ENCODE measurements at regions not wholly inside any gene's neighbourhood (a gene's known extent, or its start where the extent isn't known, plus 50 kb on each side); places are given as distances from the start of the nearest gene placed in this dataset.

GRCh38 chr1:84090447-84091245 lies 53.4 kb upstream of the PRKACB start:
- H3K9me2 ChIP-seq (replicated peaks; ENCODE audit: insufficient read depth, low read length) = no peaks in the 10 kb centered on the region
- H3K9me3 ChIP-seq (ENCODE audit: low read length) = no peaks in the 10 kb centered on the region
- H3K4me3 ChIP-seq (ENCODE audit: low read length) = no peak overlapping the region
- no peak overlapping the region for H3K27ac ChIP-seq (ENCODE audit: low read length)
- H3K36me3 ChIP-seq (ENCODE audit: insufficient read depth, low read length) = no peaks in the 10 kb centered on the region
- DNase-seq = no peak
- no peaks in the 10 kb centered on the region for H3K79me2 ChIP-seq (ENCODE audit: low read length)
- H4K20me1 ChIP-seq (ENCODE audit: insufficient read depth, low read depth, low read length) = peaks cover 8% of the 10 kb centered on the region; the same call in 1 of the 2 replicates
- H3K27me3 ChIP-seq (ENCODE audit: low read length) = no peaks in the 10 kb centered on the region
- H3K4me1 ChIP-seq (ENCODE audit: low read length) = no peaks in the 10 kb centered on the region
- H3K4me2 ChIP-seq (ENCODE audit: low read depth, low read length, poor library complexity, severe bottlenecking) = no peak overlapping the region
- H3K9ac ChIP-seq (ENCODE audit: low read length) = no peak overlapping the region
- H2AFZ ChIP-seq (ENCODE audit: low read length) = no peak overlapping the region

GRCh38 chr1:84089867-84090266 lies 54.2 kb upstream of the PRKACB start:
- Histone ChIP-seq H3K9me2 (replicated peaks; ENCODE audit: insufficient read depth, low read length) (no peaks in the 10 kb centered on the region), H4K20me1 (ENCODE audit: insufficient read depth, low read depth, low read length) (peaks cover 8% of the 10 kb centered on the region; the same call in 1 of the 2 replicates), H3K4me3 (ENCODE audit: low read length) (no peak overlapping the region), H3K79me2 (ENCODE audit: low read length) (no peaks in the 10 kb centered on the region), H2AFZ (ENCODE audit: low read length) (no peak overlapping the region), H3K9ac (ENCODE audit: low read length) (no peak overlapping the region), H3K27ac (ENCODE audit: low read length) (no peak overlapping the region), H3K27me3 (ENCODE audit: low read length) (no peaks in the 10 kb centered on the region), H3K36me3 (ENCODE audit: insufficient read depth, low read length) (no peaks in the 10 kb centered on the region), H3K4me2 (ENCODE audit: low read depth, low read length, poor library complexity, severe bottlenecking) (no peak overlapping the region), H3K4me1 (ENCODE audit: low read length) (no peaks in the 10 kb centered on the region), H3K9me3 (ENCODE audit: low read length) (no peaks in the 10 kb centered on the region)
- no peak for DNase-seq

- Histone ChIP-seq H3K79me2 (ENCODE audit: low read length) (no peaks in the 10 kb centered on the region), H3K9ac (ENCODE audit: low read length) (no peak overlapping the region), H3K27me3 (ENCODE audit: low read length) (no peaks in the 10 kb centered on the region), H3K4me1 (ENCODE audit: low read length) (no peaks in the 10 kb centered on the region), H3K4me2 (ENCODE audit: low read depth, low read length, poor library complexity, severe bottlenecking) (no peak overlapping the region), H3K9me2 (replicated peaks; ENCODE audit: insufficient read depth, low read length) (no peaks in the 10 kb centered on the region), H3K36me3 (ENCODE audit: insufficient read depth, low read length) (no peaks in the 10 kb centered on the region), H3K4me3 (ENCODE audit: low read length) (no peak overlapping the region), H3K9me3 (ENCODE audit: low read length) (no peaks in the 10 kb centered on the region), H2AFZ (ENCODE audit: low read length) (no peak overlapping the region), H3K27ac (ENCODE audit: low read length) (no peak overlapping the region), H4K20me1 (ENCODE audit: insufficient read depth, low read depth, low read length) (peaks cover 8% of the 10 kb centered on the region; the same call in 1 of the 2 replicates)
- DNase-seq = no peak
These were observed 54.6 kb upstream of the PRKACB start for GRCh38 chr1:84089465-84089864.

DNA sequence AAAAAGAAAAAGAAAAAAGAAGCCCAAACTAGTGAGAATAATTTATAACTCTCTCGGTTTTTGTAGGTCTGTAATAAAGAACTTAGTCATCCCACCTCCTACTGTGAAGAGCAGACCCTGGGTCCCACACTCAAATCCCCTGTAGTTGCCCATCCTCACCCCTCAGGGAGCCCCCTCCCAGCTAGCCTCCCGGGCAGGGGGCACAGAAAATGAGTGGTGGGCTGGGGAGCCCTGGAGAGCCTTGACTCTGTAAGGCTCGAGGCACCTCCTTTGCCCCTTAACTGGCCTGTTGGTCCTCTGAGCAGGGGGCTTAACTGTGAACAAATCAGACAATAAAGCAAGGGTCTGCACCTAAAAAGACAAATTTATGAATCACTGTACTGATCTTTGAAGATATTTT lies 57.5 kb upstream of the PRKACB start:
- H3K4me1 ChIP-seq (ENCODE audit: low read length) = no peaks in the 10 kb centered on the region
- DNase-seq = no peak
- H3K27me3 ChIP-seq (ENCODE audit: low read length) = no peaks in the 10 kb centered on the region
- no peaks in the 10 kb centered on the region for H3K9me3 ChIP-seq (ENCODE audit: low read length)
- H3K9ac ChIP-seq (ENCODE audit: low read length) = no peak overlapping the region
- H3K4me2 ChIP-seq (ENCODE audit: low read depth, low read length, poor library complexity, severe bottlenecking) = no peak overlapping the region
- no peak overlapping the region for H3K4me3 ChIP-seq (ENCODE audit: low read length)
- peaks cover 9% of the 10 kb centered on the region for H4K20me1 ChIP-seq (ENCODE audit: insufficient read depth, low read depth, low read length)
- H3K79me2 ChIP-seq (ENCODE audit: low read length) = no peaks in the 10 kb centered on the region
- H3K9me2 ChIP-seq (replicated peaks; ENCODE audit: insufficient read depth, low read length) = no peaks in the 10 kb centered on the region
- H3K36me3 ChIP-seq (ENCODE audit: insufficient read depth, low read length) = no peaks in the 10 kb centered on the region
- H3K27ac ChIP-seq (ENCODE audit: low read length) = no peak overlapping the region
- no peak overlapping the region for H2AFZ ChIP-seq (ENCODE audit: low read length)

GRCh38 chr1:84086189-84086588 lies 57.9 kb upstream of the PRKACB start:
- H4K20me1 ChIP-seq (ENCODE audit: insufficient read depth, low read depth, low read length) = peaks cover 9% of the 10 kb centered on the region
- H3K9ac ChIP-seq (ENCODE audit: low read length) = no peak overlapping the region
- H3K9me2 ChIP-seq (replicated peaks; ENCODE audit: insufficient read depth, low read length) = no peaks in the 10 kb centered on the region
- H3K4me2 ChIP-seq (ENCODE audit: low read depth, low read length, poor library complexity, severe bottlenecking) = no peak overlapping the region
- H3K36me3 ChIP-seq (ENCODE audit: insufficient read depth, low read length) = no peaks in the 10 kb centered on the region
- H2AFZ ChIP-seq (ENCODE audit: low read length) = no peak overlapping the region
- no peak overlapping the region for H3K4me3 ChIP-seq (ENCODE audit: low read length)
- no peak overlapping the region for H3K27ac ChIP-seq (ENCODE audit: low read length)
- no peak for DNase-seq
- no peaks in the 10 kb centered on the region for H3K79me2 ChIP-seq (ENCODE audit: low read length)
- H3K4me1 ChIP-seq (ENCODE audit: low read length) = no peaks in the 10 kb centered on the region
- H3K9me3 ChIP-seq (ENCODE audit: low read length) = no peaks in the 10 kb centered on the region
- H3K27me3 ChIP-seq (ENCODE audit: low read length) = no peaks in the 10 kb centered on the region

GRCh38 chr1:84083307-84083706 lies 60.8 kb upstream of the PRKACB start:
- Histone ChIP-seq H3K4me3 (ENCODE audit: low read length) (no peak overlapping the region), H3K4me1 (ENCODE audit: low read length) (peaks cover 7% of the 10 kb centered on the region), H3K79me2 (ENCODE audit: low read length) (no peaks in the 10 kb centered on the region), H4K20me1 (ENCODE audit: insufficient read depth, low read depth, low read length) (peaks cover 6% of the 10 kb centered on the region; the same call in 1 of the 2 replicates), H3K36me3 (ENCODE audit: insufficient read depth, low read length) (no peaks in the 10 kb centered on the region), H3K27ac (ENCODE audit: low read length) (no peak overlapping the region), H3K27me3 (ENCODE audit: low read length) (no peaks in the 10 kb centered on the region), H3K4me2 (ENCODE audit: low read depth, low read length, poor library complexity, severe bottlenecking) (no peak overlapping the region), H2AFZ (ENCODE audit: low read length) (no peak overlapping the region), H3K9me3 (ENCODE audit: low read length) (no peaks in the 10 kb centered on the region), H3K9ac (ENCODE audit: low read length) (no peak overlapping the region), H3K9me2 (replicated peaks; ENCODE audit: insufficient read depth, low read length) (no peaks in the 10 kb centered on the region)
- DNase-seq = no peak

GRCh38 chr1:84078842-84079202 lies 65.2 kb upstream of the PRKACB start:
- Histone ChIP-seq H3K27me3 (ENCODE audit: low read length) (no peaks in the 10 kb centered on the region), H3K4me3 (ENCODE audit: low read length) (peak overlapping the region; percentile 86), H3K27ac (ENCODE audit: low read length) (no peak overlapping the region), H3K36me3 (ENCODE audit: insufficient read depth, low read length) (no peaks in the 10 kb centered on the region), H3K9me3 (ENCODE audit: low read length) (no peaks in the 10 kb centered on the region), H3K9ac (ENCODE audit: low read length) (peak overlapping the region; percentile 86), H4K20me1 (ENCODE audit: insufficient read depth, low read depth, low read length) (peaks cover 6% of the 10 kb centered on the region; the same call in 1 of the 2 replicates), H3K79me2 (ENCODE audit: low read length) (no peaks in the 10 kb centered on the region), H3K4me2 (ENCODE audit: low read depth, low read length, poor library complexity, severe bottlenecking) (peak overlapping the region; percentile 87), H3K4me1 (ENCODE audit: low read length) (peaks cover 16% of the 10 kb centered on the region), H3K9me2 (replicated peaks; ENCODE audit: insufficient read depth, low read length) (no peaks in the 10 kb centered on the region), H2AFZ (ENCODE audit: low read length) (peak overlapping the region; percentile 97; the same call in 1 of the 2 replicates)
- DNase-seq = no peak

DNA sequence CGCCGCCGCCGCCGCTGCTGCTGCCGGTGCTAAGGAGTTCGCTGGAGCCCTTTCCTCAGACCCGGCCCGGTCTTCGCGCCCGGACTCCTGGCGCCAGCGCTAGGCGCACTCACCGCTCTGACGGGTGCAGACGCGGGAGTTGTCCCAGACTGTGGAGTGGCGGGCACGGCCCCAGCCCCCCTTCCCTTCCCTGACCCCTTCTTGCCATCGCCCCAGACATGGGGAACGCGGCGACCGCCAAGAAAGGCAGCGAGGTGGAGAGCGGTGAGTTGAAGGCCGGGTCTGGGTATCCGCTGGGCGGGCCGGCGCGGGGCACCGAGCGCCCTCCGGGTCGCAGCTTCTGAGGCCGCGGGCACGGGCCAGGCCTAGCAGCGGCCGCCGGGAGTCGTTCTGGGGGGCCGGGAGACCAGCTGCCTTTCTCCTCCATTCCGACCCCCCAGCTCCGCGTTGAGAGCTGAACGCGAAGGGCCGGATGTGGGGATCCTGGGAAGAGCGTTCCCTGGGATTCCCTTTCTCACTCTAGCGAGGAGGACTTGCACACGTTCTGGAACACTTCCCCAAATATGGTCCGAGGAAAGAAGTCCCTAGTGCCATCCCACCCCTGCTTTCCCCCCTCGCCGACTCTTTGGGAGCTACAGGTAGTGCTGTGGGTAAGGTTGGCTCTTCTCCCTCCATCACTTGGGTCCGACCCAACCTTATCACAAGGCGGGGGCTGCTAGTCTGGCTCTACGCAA lies 65.8 kb upstream of the PRKACB start:
- H3K9me2 ChIP-seq (replicated peaks; ENCODE audit: insufficient read depth, low read length) = no peaks in the 10 kb centered on the region
- no peaks in the 10 kb centered on the region for H3K27me3 ChIP-seq (ENCODE audit: low read length)
- H3K4me2 ChIP-seq (ENCODE audit: low read depth, low read length, poor library complexity, severe bottlenecking) = peak overlapping the region; percentile 87
- H3K79me2 ChIP-seq (ENCODE audit: low read length) = no peaks in the 10 kb centered on the region
- H2AFZ ChIP-seq (ENCODE audit: low read length) = peak overlapping the region; percentile 97
- H3K9ac ChIP-seq (ENCODE audit: low read length) = peak overlapping the region; percentile 86
- H4K20me1 ChIP-seq (ENCODE audit: insufficient read depth, low read depth, low read length) = peaks cover 4% of the 10 kb centered on the region; the same call in 1 of the 2 replicates
- no peaks in the 10 kb centered on the region for H3K36me3 ChIP-seq (ENCODE audit: insufficient read depth, low read length)
- H3K4me1 ChIP-seq (ENCODE audit: low read length) = peaks cover 16% of the 10 kb centered on the region
- peak; percentile 50 for DNase-seq
- H3K4me3 ChIP-seq (ENCODE audit: low read length) = peak overlapping the region; percentile 86
- H3K27ac ChIP-seq (ENCODE audit: low read length) = no peak overlapping the region
- H3K9me3 ChIP-seq (ENCODE audit: low read length) = no peaks in the 10 kb centered on the region
